Common myeloid progenitor, CD34-positive (primary cell): ENCODE measurements at regions not wholly inside any gene's neighbourhood (a gene's known extent, or its start where the extent isn't known, plus 50 kb on each side); places are given as distances from the start of the nearest gene placed in this dataset.
"Not testable (repeated sequence)": the region's sequence is repeated elsewhere in the genome, so short reads cannot be mapped to it uniquely, and the experiment has no call there.

Experiments
- CTCF ChIA-PET: fragments of 350-600 bp; sonication (Branson Sonifier 250); formaldehyde crosslinking; loops from one replicate; lab custom pipeline; 2021; ENCODE audit warnings: antibody characterized with exemption; lab: Charles Lee
- POLR2A ChIA-PET: fragments of 350-600 bp; sonication (Branson Sonifier 250); formaldehyde crosslinking; loops from one replicate; lab custom pipeline; 2021; ENCODE audit warnings: antibody characterized with exemption; lab: Charles Lee
- DNase-seq, 3 donors: peaks; one replicate each; pipeline versions ENCODE4 v3.0.0 to v3.0.0-alpha.2; 2013
- H3K27ac ChIP-seq, 2 experiments: 1 replicate in 1 of 2; 2 replicates in 1 of 2; pipeline ENCODE4 v1.7.0; 2013; ENCODE audit warnings: inconsistent platforms in 2 of 2, low read length in 2 of 2, mild to moderate bottlenecking in 2 of 2, low read depth in 1 of 2, moderate library complexity in 1 of 2; ENCODE audit not compliant: severe bottlenecking in 2 of 2, insufficient read depth in 1 of 2, poor library complexity in 1 of 2
- H3K27me3 ChIP-seq, 5 experiments: replicated peaks in 2 of 5; 1 replicate in 3 of 5; 2 replicates in 2 of 5; pipeline versions ENCODE4 v1.6.1 to v1.7.0; 2013; ENCODE audit warnings: low read length in 4 of 5, mild to moderate bottlenecking in 2 of 5, moderate library complexity in 2 of 5, inconsistent platforms in 1 of 5; ENCODE audit not compliant: insufficient read depth in 5 of 5, control insufficient read depth in 4 of 5
- H3K36me3 ChIP-seq, 4 experiments: 1 replicate in 2 of 4; 2 replicates in 2 of 4; pipeline versions ENCODE4 v1.6.1 to v1.7.0; 2013; ENCODE audit warnings: low read length in 3 of 4, control low read depth in 1 of 4, mild to moderate bottlenecking in 1 of 4; ENCODE audit not compliant: control insufficient read depth in 4 of 4, insufficient read depth in 4 of 4
- H3K4me1 ChIP-seq, 4 experiments: 1 replicate in 3 of 4; 2 replicates in 1 of 4; pipeline versions ENCODE4 v1.6.1 to v1.7.1; 2013; ENCODE audit warnings: low read length in 3 of 4, mild to moderate bottlenecking in 3 of 4, control low read depth in 1 of 4, inconsistent platforms in 1 of 4, moderate library complexity in 1 of 4; ENCODE audit not compliant: control insufficient read depth in 4 of 4, insufficient read depth in 4 of 4; ENCODE audit errors: control extremely low read depth in 1 of 4
- H3K4me3 ChIP-seq, 7 experiments: 1 replicate in 4 of 7; 2 replicates in 3 of 7; pipeline versions ENCODE4 v1.5.1 to v1.7.0; 2013; ENCODE audit warnings: mild to moderate bottlenecking in 7 of 7, low read length in 6 of 7, moderate library complexity in 6 of 7, inconsistent platforms in 2 of 7, low read depth in 2 of 7, control low read depth in 1 of 7; ENCODE audit not compliant: insufficient read depth in 4 of 7, control insufficient read depth in 1 of 7; ENCODE audit errors: extremely low read depth in 1 of 7
- H3K9me3 ChIP-seq, 5 experiments: 1 replicate in 4 of 5; 2 replicates in 1 of 5; pipeline versions ENCODE4 v1.6.1 to v1.7.1; 2013; ENCODE audit warnings: low read length in 4 of 5, mild to moderate bottlenecking in 2 of 5, inconsistent platforms in 1 of 5, low read depth in 1 of 5, moderate library complexity in 1 of 5; ENCODE audit not compliant: control insufficient read depth in 4 of 5, insufficient read depth in 2 of 5; ENCODE audit errors: control extremely low read depth in 1 of 5
- WGBS: methylation state at CpG from one replicate; pipeline ENCODE4 v1.1.5; 2013; ENCODE audit not compliant: insufficient coverage; 5-methylcytosine and 5-hydroxymethylcytosine counted together

DNA sequence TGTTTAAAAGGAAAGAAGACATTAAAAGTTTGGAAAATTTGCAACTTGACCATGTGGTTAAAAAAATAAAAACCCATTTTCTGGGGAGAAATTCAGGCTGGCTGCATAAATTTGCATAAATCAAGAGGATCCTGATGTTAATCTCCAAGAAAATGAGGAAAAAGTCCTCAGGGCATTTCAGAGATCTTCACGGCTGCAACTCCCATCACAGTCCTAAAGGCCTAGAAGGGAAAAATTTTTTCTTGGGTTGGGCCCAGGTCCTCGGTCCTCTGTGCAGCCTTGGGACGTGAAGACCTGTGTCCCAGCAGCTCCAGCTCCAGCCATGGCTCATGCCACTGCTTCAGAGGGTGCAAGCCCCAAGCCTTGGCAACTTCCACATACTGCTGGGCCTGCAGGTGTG lies 84.8 kb upstream of the C1QTNF3 start:
- H3K9me3 ChIP-seq, H3K27ac ChIP-seq: not testable (repeated sequence)
- WGBS, result 100% methylated on average over 2 of the region's 3 CpGs

DNA sequence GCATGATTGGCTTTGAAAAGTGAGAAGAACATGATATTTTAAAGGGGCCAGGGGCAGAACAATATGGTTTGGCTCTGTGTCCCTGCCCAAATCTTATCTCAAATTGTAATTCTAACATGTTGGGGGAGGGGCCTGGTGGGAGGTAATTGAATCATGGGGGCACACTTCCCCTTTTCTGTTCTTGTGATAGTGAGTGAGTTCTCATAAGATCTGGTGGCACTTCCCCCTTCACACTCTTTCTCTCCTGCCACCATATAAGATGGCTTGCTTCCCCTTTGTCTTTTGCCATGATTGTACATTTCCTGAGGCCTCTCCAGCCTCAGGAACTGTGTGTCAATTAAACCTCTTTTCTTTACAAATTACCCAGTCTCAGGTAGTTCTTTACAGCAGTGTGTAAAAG lies 85.9 kb upstream of the C1QTNF3 start:
- CTCF ChIA-PET, H3K4me3 ChIP-seq, H3K36me3 ChIP-seq, H3K9me3 ChIP-seq, H3K4me1 ChIP-seq, DNase-seq, POLR2A ChIA-PET, H3K27me3 ChIP-seq, H3K27ac ChIP-seq: not testable (repeated sequence)

More for the DNA sequence above, 84.8 kb upstream of the C1QTNF3 start:
- POLR2A ChIA-PET, DNase-seq, CTCF ChIA-PET, H3K4me3 ChIP-seq, H3K27me3 ChIP-seq, H3K4me1 ChIP-seq, H3K36me3 ChIP-seq: not testable (repeated sequence)

DNA sequence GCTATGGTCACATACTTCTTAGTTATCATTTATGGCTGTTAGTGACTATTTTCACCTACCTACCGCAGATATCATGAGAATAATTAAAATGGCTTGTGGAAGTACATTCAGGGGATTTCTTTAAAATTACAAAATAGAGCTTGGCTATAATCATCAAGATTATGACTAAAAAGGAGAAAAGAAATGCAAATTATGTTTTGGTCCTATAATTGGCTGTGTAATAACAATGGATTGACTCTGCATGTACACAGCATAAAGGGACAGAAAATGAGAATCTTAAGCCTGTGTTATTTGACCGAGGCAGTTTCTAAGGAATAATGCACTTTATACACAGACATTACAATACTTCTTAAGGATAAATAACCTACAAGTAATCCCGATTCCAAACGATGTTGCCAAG lies 112.0 kb upstream of the C1QTNF3 start:
- H3K4me3 ChIP-seq, H3K9me3 ChIP-seq, POLR2A ChIA-PET, DNase-seq, H3K36me3 ChIP-seq, H3K27ac ChIP-seq, H3K4me1 ChIP-seq, CTCF ChIA-PET, H3K27me3 ChIP-seq: not testable (repeated sequence)
- no CpG with 5 or more reads among the region's 4 CpGs for WGBS

DNA sequence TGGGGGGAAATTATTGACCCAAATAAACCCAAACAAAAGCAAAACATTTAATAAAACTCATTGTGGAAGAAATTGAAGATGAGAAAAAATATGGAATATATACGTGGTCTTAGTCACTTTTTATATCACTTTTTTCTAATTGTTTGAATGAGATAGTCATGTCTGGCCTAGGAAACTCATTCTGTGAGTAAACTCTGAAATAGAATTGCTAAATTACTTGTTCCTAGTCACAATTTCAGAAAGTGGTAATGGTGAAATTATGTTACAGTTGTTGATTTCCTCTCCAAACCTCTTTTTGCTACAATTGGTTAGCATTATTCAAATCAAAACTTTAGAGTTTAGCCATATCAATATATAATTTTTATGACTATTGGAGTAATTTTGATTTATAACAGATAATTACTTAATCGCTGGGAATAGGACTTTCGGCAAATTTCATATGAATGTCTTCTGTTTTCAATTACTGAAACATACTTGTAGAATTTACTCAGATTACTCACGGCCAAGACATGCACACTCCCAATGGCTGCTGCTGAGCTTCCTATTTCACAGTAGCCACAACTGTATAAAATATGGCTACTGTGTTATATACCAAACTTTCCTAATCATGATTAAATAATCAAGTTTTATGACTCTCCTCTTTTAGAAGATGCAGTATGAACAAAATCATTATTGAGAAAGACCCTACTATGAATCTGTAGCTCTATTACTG lies 113.8 kb upstream of the C1QTNF3 start:
- H3K4me3 ChIP-seq, H3K27ac ChIP-seq, H3K36me3 ChIP-seq, H3K4me1 ChIP-seq, H3K27me3 ChIP-seq, DNase-seq, CTCF ChIA-PET, POLR2A ChIA-PET, H3K9me3 ChIP-seq: not testable (repeated sequence)
- WGBS, result no CpG with 5 or more reads among the region's 4 CpGs

DNA sequence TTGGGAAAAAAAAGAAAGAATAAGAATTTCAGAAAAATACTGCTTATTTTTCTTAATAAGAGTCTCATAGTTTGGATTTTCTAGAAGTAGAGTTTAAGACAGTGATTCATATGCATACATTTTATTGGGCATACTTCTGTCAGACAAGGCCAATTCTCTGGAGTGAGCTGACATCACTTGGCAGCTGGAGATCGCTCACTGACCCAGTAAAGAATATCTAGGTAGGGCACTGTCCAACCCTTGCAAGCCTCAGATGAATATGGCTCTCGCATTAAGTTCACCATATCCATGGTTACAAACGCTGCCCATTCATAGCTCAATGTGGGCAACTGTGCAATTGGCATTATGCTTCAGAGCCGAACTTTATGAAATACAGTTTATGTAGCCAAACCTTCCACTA lies 117.9 kb upstream of the C1QTNF3 start:
- H3K4me3 ChIP-seq, H3K36me3 ChIP-seq, H3K27ac ChIP-seq, H3K4me1 ChIP-seq, H3K9me3 ChIP-seq, CTCF ChIA-PET, POLR2A ChIA-PET, DNase-seq, H3K27me3 ChIP-seq: not testable (repeated sequence)
- 100% methylated on average over 3 of the region's 4 CpGs for WGBS

DNA sequence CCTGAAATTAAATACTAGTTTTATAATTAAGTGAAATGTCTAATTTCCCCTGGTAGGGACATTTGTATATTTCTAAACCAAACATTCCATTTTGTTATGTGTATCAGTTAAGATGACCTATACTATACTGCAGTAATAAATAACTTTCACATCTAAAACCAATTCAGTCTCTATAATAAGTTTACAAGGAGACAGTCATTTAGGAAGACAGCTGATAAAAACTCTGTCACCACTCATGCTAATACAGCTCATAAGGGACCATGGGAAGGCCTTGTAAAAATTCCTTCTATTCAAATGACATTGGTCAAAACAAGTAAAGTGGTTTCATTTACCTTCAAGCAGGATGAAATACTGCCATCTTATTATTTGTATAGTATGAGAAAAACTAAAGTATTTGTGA lies 128.4 kb upstream of the C1QTNF3 start:
- H3K9me3 ChIP-seq, POLR2A ChIA-PET, H3K4me1 ChIP-seq, H3K27me3 ChIP-seq, H3K4me3 ChIP-seq, DNase-seq, CTCF ChIA-PET, H3K27ac ChIP-seq: not testable (repeated sequence)
- H3K36me3 ChIP-seq, result peaks cover 0 to 19% (median 0%) of the 10 kb centered on the region in 4 experiments

DNA sequence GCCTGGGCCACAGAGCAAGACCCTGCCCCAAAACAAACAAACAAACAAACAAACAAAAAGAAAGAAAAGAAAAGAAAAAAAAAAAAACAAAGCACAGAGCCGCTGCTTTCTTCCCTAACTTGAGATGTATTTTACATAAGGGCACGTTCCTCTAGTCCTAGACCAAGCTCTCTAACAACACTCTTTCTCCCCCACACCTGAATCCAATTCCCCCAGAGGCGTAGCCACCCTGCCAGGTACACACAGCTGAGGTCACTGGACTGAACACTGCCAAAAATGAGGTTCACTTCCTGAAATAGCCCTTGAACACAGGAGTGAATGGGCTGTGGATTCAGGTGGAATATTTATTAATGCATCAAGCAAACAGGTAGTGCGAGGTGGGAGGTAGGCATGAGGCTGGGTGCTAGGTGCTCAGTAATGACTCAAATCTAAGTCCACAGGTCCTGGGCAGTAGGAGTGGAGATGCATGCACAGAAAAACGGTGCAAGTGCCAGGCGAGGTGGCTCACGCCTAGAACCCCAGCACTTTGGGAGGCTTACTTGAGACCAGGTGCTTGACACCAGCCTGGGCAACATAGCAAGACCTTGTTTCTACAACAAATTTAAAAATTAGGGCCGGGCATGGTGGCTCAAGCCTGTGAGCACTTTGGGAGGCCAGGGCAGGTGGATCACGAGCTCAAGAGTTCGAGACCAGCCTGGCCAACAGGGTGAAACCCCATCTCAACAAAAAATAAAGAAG lies 136.6 kb upstream of the C1QTNF3 start:
- CTCF ChIA-PET, POLR2A ChIA-PET, DNase-seq, H3K9me3 ChIP-seq, H3K4me3 ChIP-seq, H3K4me1 ChIP-seq, H3K27me3 ChIP-seq, H3K27ac ChIP-seq: not testable (repeated sequence)
- 98% methylated on average over 9 of the region's 10 CpGs for WGBS
- peaks cover 0 to 33% (median 6%) of the 10 kb centered on the region in 4 experiments for H3K36me3 ChIP-seq
